ENCODE measurements at regions not wholly inside any gene's neighbourhood (a gene's known extent, or its start where the extent isn't known, plus 50 kb on each side); places are given as distances from the start of the nearest gene placed in this dataset.

GRCh38 chr5:5752844-5753243 lies 330.4 kb downstream of the ICE1 start:
- TF ChIP-seq, protein P1, sequence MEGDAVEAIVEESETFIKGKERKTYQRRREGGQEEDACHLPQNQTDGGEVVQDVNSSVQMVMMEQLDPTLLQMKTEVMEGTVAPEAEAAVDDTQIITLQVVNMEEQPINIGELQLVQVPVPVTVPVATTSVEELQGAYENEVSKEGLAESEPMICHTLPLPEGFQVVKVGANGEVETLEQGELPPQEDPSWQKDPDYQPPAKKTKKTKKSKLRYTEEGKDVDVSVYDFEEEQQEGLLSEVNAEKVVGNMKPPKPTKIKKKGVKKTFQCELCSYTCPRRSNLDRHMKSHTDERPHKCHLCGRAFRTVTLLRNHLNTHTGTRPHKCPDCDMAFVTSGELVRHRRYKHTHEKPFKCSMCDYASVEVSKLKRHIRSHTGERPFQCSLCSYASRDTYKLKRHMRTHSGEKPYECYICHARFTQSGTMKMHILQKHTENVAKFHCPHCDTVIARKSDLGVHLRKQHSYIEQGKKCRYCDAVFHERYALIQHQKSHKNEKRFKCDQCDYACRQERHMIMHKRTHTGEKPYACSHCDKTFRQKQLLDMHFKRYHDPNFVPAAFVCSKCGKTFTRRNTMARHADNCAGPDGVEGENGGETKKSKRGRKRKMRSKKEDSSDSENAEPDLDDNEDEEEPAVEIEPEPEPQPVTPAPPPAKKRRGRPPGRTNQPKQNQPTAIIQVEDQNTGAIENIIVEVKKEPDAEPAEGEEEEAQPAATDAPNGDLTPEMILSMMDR (conservative IDR thresholded peaks at IDR 0.05 in 1 of 2, IDR thresholded peaks at IDR 0.05 in 1 of 2; ENCODE audit: low read depth in 1 of 2, low read length in 2 of 2) = no peak
- no peak for TF ChIP-seq EZH2 (IDR thresholded peaks at IDR 0.05; ENCODE audit: low read length, missing control alignments)

Data from fibroblast of lung (primary cell).